NCI-H748 treated with DMSO at 0.1 percent for 48 hours (cell line): ENCODE measurements at regions not wholly inside any gene's neighbourhood (a gene's known extent, or its start where the extent isn't known, plus 50 kb on each side); places are given as distances from the start of the nearest gene placed in this dataset.
"Not testable (repeated sequence)": the region's sequence is repeated elsewhere in the genome, so short reads cannot be mapped to it uniquely, and the experiment has no call there.

Experiments
- DNase-seq: peaks from one replicate; lab custom pipeline; 2025; lab: John Stamatoyannopoulos, UW

- DNase-seq = no peak
These were observed 2594.8 kb downstream of the ARAP2 start for GRCh38 chr4:33649471-33649870.

GRCh38 chr4:33650036-33650435 is 2594.3 kb downstream of the ARAP2 start:
- no peak for DNase-seq

GRCh38 chr4:33658971-33659370 is 2585.3 kb downstream of the ARAP2 start:
- DNase-seq = no peak

GRCh38 chr4:33661636-33662035 is 2582.7 kb downstream of the ARAP2 start:
- no peak for DNase-seq

GRCh38 chr4:33685939-33686338 is 2558.4 kb downstream of the ARAP2 start:
- no peak for DNase-seq

- no peak for DNase-seq
These were observed 2548.3 kb downstream of the ARAP2 start for GRCh38 chr4:33696041-33696440.

GRCh38 chr4:33696586-33696985 is 2547.7 kb downstream of the ARAP2 start:
- DNase-seq = no peak

GRCh38 chr4:33709247-33709646 is 2535.1 kb downstream of the ARAP2 start:
- no peak for DNase-seq

- DNase-seq = no peak
These were observed 2532.5 kb downstream of the ARAP2 start for GRCh38 chr4:33711826-33712225.

- no peak for DNase-seq
These were observed 2529.3 kb downstream of the ARAP2 start for GRCh38 chr4:33714971-33715370.

GRCh38 chr4:33715841-33716395 is 2528.4 kb downstream of the ARAP2 start:
- DNase-seq = no peak

GRCh38 chr4:33722254-33722653 is 2522.1 kb downstream of the ARAP2 start:
- DNase-seq = no peak

- DNase-seq = peak; percentile 76
These were observed 2521.4 kb downstream of the ARAP2 start for GRCh38 chr4:33722800-33723516.

GRCh38 chr4:33724685-33725084 is 2519.6 kb downstream of the ARAP2 start:
- DNase-seq = no peak

- no peak for DNase-seq
These were observed 2518.5 kb downstream of the ARAP2 start for GRCh38 chr4:33725861-33726260.

GRCh38 chr4:33737726-33738125 is 2506.6 kb downstream of the ARAP2 start:
- DNase-seq = no peak

GRCh38 chr4:33739884-33740632 is 2504.3 kb downstream of the ARAP2 start:
- DNase-seq = no peak

- not testable (repeated sequence) for DNase-seq
These were observed 2503.4 kb downstream of the ARAP2 start for GRCh38 chr4:33740871-33741270.

GRCh38 chr4:33746979-33747378 is 2497.3 kb downstream of the ARAP2 start:
- DNase-seq = no peak

GRCh38 chr4:33751050-33751449 is 2493.3 kb downstream of the ARAP2 start:
- DNase-seq = no peak

- DNase-seq = no peak
These were observed 2471.7 kb downstream of the ARAP2 start for GRCh38 chr4:33772582-33772981.

- DNase-seq = no peak
These were observed 2463.1 kb downstream of the ARAP2 start for GRCh38 chr4:33780952-33781791.
